GM12878 (cell line): ENCODE measurements at regions not wholly inside any gene's neighbourhood (a gene's known extent, or its start where the extent isn't known, plus 50 kb on each side); places are given as distances from the start of the nearest gene placed in this dataset.

ENCODE experiments used
- ATAC-seq: fragments of 200-7000 bp; cut with Tn5 transposase; 3 replicates; pipeline ENCODE4 v1.9.1; 2020; ENCODE audit warnings: mild to moderate bottlenecking, moderate library complexity
- BruUV-seq: library from RNA; stranded (reverse); fragments of 400-500 nt; replicated peaks from 2 replicates; lab custom pipeline; 2021; lab: Mats Ljungman, UMichigan
- CTCF ChIA-PET: fragments of 300-600 bp; sonication (Branson Sonifier 250); formaldehyde crosslinking; extraction: SDS; loops from one replicate; lab custom pipeline; 2021; ENCODE audit warnings: inconsistent platforms; lab: Yijun Ruan, JAX
- POLR2A ChIA-PET: fragments of 350-600 bp; formaldehyde crosslinking; extraction: SDS; loops from one replicate; lab custom pipeline; 2021; ENCODE audit warnings: inconsistent platforms; lab: Charles Lee
- RAD21 ChIA-PET: fragments of 300-600 bp; sonication (Branson Sonifier 250); formaldehyde crosslinking; loops from one replicate; lab custom pipeline; 2023; ENCODE audit warnings: antibody characterized with exemption; ENCODE audit not compliant: unreplicated experiment; lab: Charles Lee
- SMC1A ChIA-PET: fragments of 300-600 bp; sonication (Branson Sonifier 250); formaldehyde crosslinking; loops from one replicate; lab custom pipeline; 2023; ENCODE audit not compliant: unreplicated experiment, uncharacterized antibody; lab: Charles Lee
- DNase-seq: peaks from one replicate; pipeline ENCODE4 v3.0.0-alpha.2; 2011; ENCODE audit warnings: low read depth, low spot score
- FAIRE-seq: peaks from 3 replicates; lab custom pipeline; 2011; peaks lifted over from hg19 to GRCh38; lab: Jason Lieb, UNC
- H2AFZ ChIP-seq: 2 replicates; pipeline ENCODE4 v1.6.0; 2011; ENCODE audit warnings: low read depth, low read length, control low read depth; ENCODE audit not compliant: control insufficient read depth
- H3K27ac ChIP-seq: 2 replicates; pipeline ENCODE4 v1.5.1; 2011; ENCODE audit warnings: control low read depth; ENCODE audit not compliant: control insufficient read depth, insufficient read depth
- H3K27me3 ChIP-seq, 2 experiments: replicated peaks in 1 of 2; 2 replicates each; pipeline versions ENCODE4 v1.6.0 to v1.6.1; 2011; ENCODE audit warnings: low read length in 1 of 2; ENCODE audit not compliant: control insufficient read depth in 2 of 2, insufficient read depth in 2 of 2
- H3K36me3 ChIP-seq, 2 experiments: 2 replicates each; pipeline ENCODE4 v1.5.1; 2011; ENCODE audit warnings: low read length in 1 of 2; ENCODE audit not compliant: control insufficient read depth in 2 of 2, insufficient read depth in 2 of 2
- H3K4me1 ChIP-seq: 2 replicates; pipeline ENCODE4 v1.6.1; 2011; ENCODE audit warnings: mild to moderate bottlenecking, low read length, moderate library complexity, mixed read lengths; ENCODE audit not compliant: control insufficient read depth, insufficient read depth
- H3K4me2 ChIP-seq: 2 replicates; pipeline ENCODE4 v1.6.0; 2011; ENCODE audit warnings: control low read depth; ENCODE audit not compliant: control insufficient read depth, insufficient read depth
- H3K4me3 ChIP-seq: fragments of 200-600 bp; sonication (generic); 2 replicates; pipeline ENCODE4 v1.5.1; 2016
- H3K79me2 ChIP-seq: 2 replicates; pipeline ENCODE4 v1.6.0; 2011; ENCODE audit warnings: low read length; ENCODE audit not compliant: control insufficient read depth, insufficient read depth
- H3K9ac ChIP-seq: 2 replicates; pipeline ENCODE4 v1.8.0; 2011; ENCODE audit warnings: low read length, control low read depth, mixed read lengths; ENCODE audit not compliant: control insufficient read depth, insufficient read depth
- H3K9me3 ChIP-seq: replicated peaks from 3 replicates; pipeline ENCODE4 v1.5.1; 2011; ENCODE audit warnings: mild to moderate bottlenecking, low read length; ENCODE audit not compliant: control insufficient read depth, insufficient read depth
- H4K20me1 ChIP-seq: 2 replicates; pipeline ENCODE4 v1.6.0; 2011; ENCODE audit not compliant: control insufficient read depth, insufficient read depth
- BCLAF1 ChIP-seq: fragments of 450-650 bp; IDR thresholded peaks from 2 replicates; pipeline ENCODE4 v1.6.1; 2017; ENCODE audit warnings: antibody characterized with exemption, mild to moderate bottlenecking, moderate library complexity
- CBX3 ChIP-seq: fragments of 200-600 bp; sonication (generic); IDR thresholded peaks from 2 replicates; pipeline ENCODE4 v1.6.1; 2016; ENCODE audit warnings: low read depth, borderline replicate concordance
- CHD4 ChIP-seq: fragments of 200-600 bp; sonication (generic); IDR thresholded peaks from 2 replicates; pipeline ENCODE4 v1.6.1; 2016; ENCODE audit warnings: mild to moderate bottlenecking
- EGR1 ChIP-seq, 2 experiments: IDR thresholded peaks; 1 replicate in 1 of 2; 2 replicates in 1 of 2; pipeline ENCODE4 v1.6.1; 2011 to 2012; ENCODE audit warnings: low read depth in 2 of 2, low read length in 2 of 2, borderline replicate concordance in 1 of 2, mild to moderate bottlenecking in 1 of 2, moderate library complexity in 1 of 2
- FOS ChIP-seq: IDR thresholded peaks from 3 replicates; pipeline ENCODE4 v1.6.1; 2011; ENCODE audit warnings: borderline replicate concordance; ENCODE audit not compliant: insufficient read length; ENCODE audit errors: extremely low read depth
- JUNB ChIP-seq: IDR thresholded peaks from 2 replicates; pipeline ENCODE4 v1.6.1; 2016; ENCODE audit warnings: antibody characterized with exemption, mild to moderate bottlenecking
- NBN ChIP-seq: fragments of 450-650 bp; IDR thresholded peaks from 2 replicates; pipeline ENCODE4 v1.6.1; 2016
- POLR2AphosphoS2 ChIP-seq: IDR thresholded peaks from 2 replicates; pipeline ENCODE4 v1.6.1; 2011; ENCODE audit warnings: low read depth, mild to moderate bottlenecking, low read length, improper control_type of control experiment, moderate library complexity
- RAD51 ChIP-seq: fragments of 450-650 bp; IDR thresholded peaks from 2 replicates; pipeline ENCODE4 v1.6.1; 2016; ENCODE audit warnings: moderate library complexity, mild to moderate bottlenecking, inconsistent platforms
- SMAD1 ChIP-seq: fragments of 450-650 bp; IDR thresholded peaks from 2 replicates; pipeline ENCODE4 v1.6.1; 2018; ENCODE audit warnings: mild to moderate bottlenecking, low read depth; ENCODE audit not compliant: partially characterized antibody
- SPI1 ChIP-seq: IDR thresholded peaks from 2 replicates; pipeline ENCODE4 v1.6.1; 2011; ENCODE audit warnings: low read depth, mild to moderate bottlenecking, low read length, moderate library complexity, borderline replicate concordance; ENCODE audit not compliant: insufficient read depth
- TCF3 ChIP-seq: IDR thresholded peaks from 2 replicates; pipeline ENCODE4 v1.6.1; 2012; ENCODE audit warnings: low read depth, mild to moderate bottlenecking, low read length, borderline replicate concordance; ENCODE audit not compliant: insufficient read depth
- YY1 ChIP-seq: IDR thresholded peaks from 2 replicates; pipeline ENCODE4 v1.6.1; 2011; ENCODE audit warnings: low read depth, mild to moderate bottlenecking, low read length
- ZBED1 ChIP-seq: IDR thresholded peaks from 2 replicates; pipeline ENCODE4 v1.6.1; 2016; ENCODE audit warnings: borderline replicate concordance
- WGBS: methylation state at CpG from one replicate; pipeline ENCODE4 v1.1.6; 2016; ENCODE audit warnings: low lambda C conversion rate; ENCODE audit not compliant: insufficient replicate concordance, insufficient coverage; ENCODE audit errors: missing lambda C conversion rate; 5-methylcytosine and 5-hydroxymethylcytosine counted together
- in situ Hi-C: fragments of 300-500 bp; cut with MboI; formaldehyde crosslinking; loops from 9 replicates; pipeline ENCODE4 v1.14.3; 2018; ENCODE audit warnings: mixed read lengths
- intact Hi-C: fragments of 100-400 bp; cut with micrococcal nuclease; formaldehyde crosslinking; loops from one replicate; pipeline ENCODE4 v1.14.2; 2022; ENCODE audit not compliant: unreplicated experiment
- TF ChIP-seq, protein P1 (sequence below): IDR thresholded peaks from 2 replicates; pipeline ENCODE4 v1.6.1; 2012; ENCODE audit warnings: low read depth, low read length, improper control_type of control experiment
- TF ChIP-seq, protein P2 (sequence below): fragments of 150-350 bp; IDR thresholded peaks from 2 replicates; pipeline ENCODE4 v1.6.1; 2014; ENCODE audit warnings: mild to moderate bottlenecking, low read depth, low read length
- TF ChIP-seq, protein P3 (sequence below): fragments of 450-650 bp; IDR thresholded peaks from 2 replicates; pipeline ENCODE4 v1.6.1; 2017; ENCODE audit warnings: low read depth, mild to moderate bottlenecking, moderate library complexity

GRCh38 chr5:58255970-58256369 is 203.9 kb downstream of the PLK2 start (continued):
- TF ChIP-seq, protein P1, sequence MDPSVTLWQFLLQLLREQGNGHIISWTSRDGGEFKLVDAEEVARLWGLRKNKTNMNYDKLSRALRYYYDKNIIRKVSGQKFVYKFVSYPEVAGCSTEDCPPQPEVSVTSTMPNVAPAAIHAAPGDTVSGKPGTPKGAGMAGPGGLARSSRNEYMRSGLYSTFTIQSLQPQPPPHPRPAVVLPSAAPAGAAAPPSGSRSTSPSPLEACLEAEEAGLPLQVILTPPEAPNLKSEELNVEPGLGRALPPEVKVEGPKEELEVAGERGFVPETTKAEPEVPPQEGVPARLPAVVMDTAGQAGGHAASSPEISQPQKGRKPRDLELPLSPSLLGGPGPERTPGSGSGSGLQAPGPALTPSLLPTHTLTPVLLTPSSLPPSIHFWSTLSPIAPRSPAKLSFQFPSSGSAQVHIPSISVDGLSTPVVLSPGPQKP = no peak
- no peak for TF ChIP-seq SPI1

DNA sequence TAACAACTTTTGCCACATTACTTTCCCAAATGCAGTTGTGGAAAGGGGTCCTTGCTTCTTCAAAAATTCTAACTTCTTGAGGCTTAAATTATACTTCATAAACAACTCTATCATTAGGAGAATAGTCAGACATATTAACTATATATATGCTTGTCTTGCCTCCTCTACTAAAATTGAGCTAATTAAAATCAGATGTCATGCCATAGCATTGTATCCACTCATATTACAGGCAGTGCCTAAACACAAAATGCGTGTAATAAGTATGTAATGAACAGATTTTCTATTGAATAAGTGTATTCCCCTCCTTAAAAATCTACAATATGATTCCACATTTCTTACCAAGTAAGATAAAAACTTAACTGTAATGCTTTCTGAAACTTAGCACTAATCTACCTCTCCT is 204.5 kb downstream of the PLK2 start:
- no peaks in the 10 kb centered on the region for H3K36me3 ChIP-seq
- ChIA-PET RAD21 (no interaction called here), CTCF (no interaction called here), SMC1A (no interaction called here), POLR2A (no interaction called here)
- no peak for ATAC-seq
- H2AFZ ChIP-seq = no peak overlapping the region
- no TSS peak for BruUV-seq
- no peaks in the 10 kb centered on the region for H3K9me3 ChIP-seq
- H4K20me1 ChIP-seq = no peaks in the 10 kb centered on the region
- intact Hi-C loops (no loop called here), in situ Hi-C loops (no loop called here)
- H3K27ac ChIP-seq = no peak overlapping the region
- H3K79me2 ChIP-seq = no peaks in the 10 kb centered on the region
- 8% methylated on average over 1 of the region's 1 CpG for WGBS
- DNase-seq = no peak
- H3K4me3 ChIP-seq = no peak overlapping the region
- H3K9ac ChIP-seq = no peak overlapping the region
- FAIRE-seq = no peak
- no peak overlapping the region for H3K4me2 ChIP-seq
- no peaks in the 10 kb centered on the region for H3K4me1 ChIP-seq
- H3K27me3 ChIP-seq = no peaks in the 10 kb centered on the region
- TF ChIP-seq ZBED1 (no peak), YY1 (no peak), NBN (no peak), TCF3 (no peak), EGR1 (IDR thresholded peaks at IDR 0.05; ENCODE audit: borderline replicate concordance in 1 of 2, low read depth in 2 of 2, low read length in 2 of 2) (no peak), CBX3 (no peak), RAD51 (no peak), JUNB (no peak), FOS (no peak), BCLAF1 (no peak), CHD4 (no peak), POLR2AphosphoS2 (no peak), SMAD1 (no peak)
- TF ChIP-seq, protein P2, sequence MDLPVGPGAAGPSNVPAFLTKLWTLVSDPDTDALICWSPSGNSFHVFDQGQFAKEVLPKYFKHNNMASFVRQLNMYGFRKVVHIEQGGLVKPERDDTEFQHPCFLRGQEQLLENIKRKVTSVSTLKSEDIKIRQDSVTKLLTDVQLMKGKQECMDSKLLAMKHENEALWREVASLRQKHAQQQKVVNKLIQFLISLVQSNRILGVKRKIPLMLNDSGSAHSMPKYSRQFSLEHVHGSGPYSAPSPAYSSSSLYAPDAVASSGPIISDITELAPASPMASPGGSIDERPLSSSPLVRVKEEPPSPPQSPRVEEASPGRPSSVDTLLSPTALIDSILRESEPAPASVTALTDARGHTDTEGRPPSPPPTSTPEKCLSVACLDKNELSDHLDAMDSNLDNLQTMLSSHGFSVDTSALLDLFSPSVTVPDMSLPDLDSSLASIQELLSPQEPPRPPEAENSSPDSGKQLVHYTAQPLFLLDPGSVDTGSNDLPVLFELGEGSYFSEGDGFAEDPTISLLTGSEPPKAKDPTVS = no peak
- TF ChIP-seq, protein P3, sequence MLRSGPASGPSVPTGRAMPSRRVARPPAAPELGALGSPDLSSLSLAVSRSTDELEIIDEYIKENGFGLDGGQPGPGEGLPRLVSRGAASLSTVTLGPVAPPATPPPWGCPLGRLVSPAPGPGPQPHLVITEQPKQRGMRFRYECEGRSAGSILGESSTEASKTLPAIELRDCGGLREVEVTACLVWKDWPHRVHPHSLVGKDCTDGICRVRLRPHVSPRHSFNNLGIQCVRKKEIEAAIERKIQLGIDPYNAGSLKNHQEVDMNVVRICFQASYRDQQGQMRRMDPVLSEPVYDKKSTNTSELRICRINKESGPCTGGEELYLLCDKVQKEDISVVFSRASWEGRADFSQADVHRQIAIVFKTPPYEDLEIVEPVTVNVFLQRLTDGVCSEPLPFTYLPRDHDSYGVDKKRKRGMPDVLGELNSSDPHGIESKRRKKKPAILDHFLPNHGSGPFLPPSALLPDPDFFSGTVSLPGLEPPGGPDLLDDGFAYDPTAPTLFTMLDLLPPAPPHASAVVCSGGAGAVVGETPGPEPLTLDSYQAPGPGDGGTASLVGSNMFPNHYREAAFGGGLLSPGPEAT = no peak
